Activated CD4-positive, alpha-beta memory T cell treated with anti-CD3 and anti-CD28 coated beads, Interleukin-2, amount 10 ng/mL, durations not matched to agents 7 days and 5 days (primary cell): ENCODE measurements at regions not wholly inside any gene's neighbourhood (a gene's known extent, or its start where the extent isn't known, plus 50 kb on each side); places are given as distances from the start of the nearest gene placed in this dataset.
"Not testable (repeated sequence)": the region's sequence is repeated elsewhere in the genome, so short reads cannot be mapped to it uniquely, and the experiment has no call there.

Experiments
- CTCF ChIA-PET: fragments of 350-600 bp; sonication (Branson Sonifier 250); formaldehyde crosslinking; loops from one replicate; lab custom pipeline; 2021; ENCODE audit warnings: antibody characterized with exemption, inconsistent platforms; lab: Charles Lee
- POLR2A ChIA-PET: fragments of 350-600 bp; sonication (Branson Sonifier 250); formaldehyde crosslinking; loops from one replicate; lab custom pipeline; 2021; ENCODE audit warnings: antibody characterized with exemption; lab: Charles Lee
- DNase-seq: peaks from one replicate; pipeline ENCODE4 v3.0.0-alpha.2; 2020
- H3K27ac Mint-ChIP-seq: one replicate; pipeline ENCODE4 v1.8.0; 2021; ENCODE audit warnings: mild to moderate bottlenecking, mixed read lengths
- H3K27me3 Mint-ChIP-seq: one replicate; pipeline ENCODE4 v1.8.0; 2021; ENCODE audit warnings: mixed read lengths
- H3K36me3 Mint-ChIP-seq: one replicate; pipeline ENCODE4 v1.8.0; 2021; ENCODE audit warnings: low read depth, mixed read lengths
- H3K4me1 Mint-ChIP-seq: one replicate; pipeline ENCODE4 v1.8.0; 2021; ENCODE audit warnings: mixed read lengths
- H3K4me3 Mint-ChIP-seq: one replicate; pipeline ENCODE4 v1.8.0; 2021; ENCODE audit warnings: mild to moderate bottlenecking, mixed read lengths
- H3K9me3 Mint-ChIP-seq: one replicate; pipeline ENCODE4 v1.8.0; 2021; ENCODE audit warnings: mixed read lengths

DNA sequence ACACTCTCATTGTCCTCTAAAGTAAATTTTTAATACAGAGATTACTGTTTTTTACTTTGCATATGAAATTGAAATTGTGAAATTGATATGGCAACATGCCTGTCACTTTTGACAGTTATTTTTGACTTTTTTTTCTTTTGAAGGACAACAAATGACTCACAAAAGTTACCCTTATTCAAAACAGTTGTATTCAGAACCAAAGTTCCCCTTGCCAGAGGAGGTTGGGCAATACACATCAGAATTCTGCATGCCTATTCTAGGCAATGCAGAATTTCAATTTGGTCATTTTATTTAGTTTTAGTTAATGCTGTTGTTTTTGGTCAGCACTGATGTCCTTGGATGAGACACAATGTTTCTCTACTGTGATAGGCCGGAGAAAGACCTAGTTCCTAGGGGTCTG, 299.1 kb upstream of the PRR16 start:
- POLR2A ChIA-PET: no interaction called here
- Mint-ChIP-seq H3K27me3 (no peaks in the 10 kb centered on the region), H3K4me3 (no peak overlapping the region), H3K4me1 (no peaks in the 10 kb centered on the region), H3K27ac (no peak overlapping the region), H3K36me3 (no peaks in the 10 kb centered on the region), H3K9me3 (no peaks in the 10 kb centered on the region)
- CTCF ChIA-PET: no interaction called here
- DNase-seq: no peak

DNA sequence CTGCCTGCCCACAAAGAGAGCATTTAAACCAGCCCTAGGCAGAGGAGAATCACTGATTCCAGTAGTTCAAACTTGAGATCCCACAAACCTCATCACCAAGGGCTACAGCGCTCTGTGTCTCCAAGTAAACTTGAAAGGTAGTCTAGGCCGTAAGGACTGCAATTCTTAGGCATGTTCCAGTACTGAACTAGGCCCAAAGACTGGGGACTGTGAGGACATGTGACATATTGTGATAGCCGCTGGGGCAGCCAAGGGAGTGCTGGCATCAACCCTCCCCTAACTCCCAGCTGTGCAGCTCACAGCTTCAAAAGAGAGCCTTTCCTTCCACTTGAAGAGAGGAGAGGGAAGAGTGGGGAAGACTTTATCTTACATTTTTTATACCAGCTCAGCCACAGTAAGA, 291.0 kb upstream of the PRR16 start:
- POLR2A ChIA-PET: no interaction called here
- H3K9me3 Mint-ChIP-seq: no peaks in the 10 kb centered on the region
- no peaks in the 10 kb centered on the region for H3K27me3 Mint-ChIP-seq
- no peaks in the 10 kb centered on the region for H3K36me3 Mint-ChIP-seq
- no peak overlapping the region for H3K27ac Mint-ChIP-seq
- no peak for DNase-seq
- no peaks in the 10 kb centered on the region for H3K4me1 Mint-ChIP-seq
- CTCF ChIA-PET: no interaction called here
- H3K4me3 Mint-ChIP-seq: no peak overlapping the region

DNA sequence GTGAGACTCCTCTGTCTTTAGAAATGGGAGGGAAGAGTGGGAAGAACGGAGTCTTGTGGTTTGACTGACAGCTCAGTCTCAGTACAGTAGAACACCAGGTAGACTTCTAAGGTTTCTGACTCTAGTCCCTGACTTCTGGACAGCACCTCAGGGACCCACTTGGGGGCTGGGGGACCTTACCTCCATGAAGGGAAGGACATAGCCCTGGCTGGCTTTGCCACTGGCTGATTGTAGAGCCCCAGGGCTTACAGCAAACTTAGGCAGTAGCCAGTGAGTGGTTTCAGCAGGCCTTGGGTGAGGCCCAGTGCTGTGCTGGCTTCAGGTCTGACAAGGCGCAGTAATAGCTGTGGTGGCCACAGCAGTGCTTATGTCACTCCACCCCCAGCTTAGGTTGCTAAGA, 290.0 kb upstream of the PRR16 start:
- Mint-ChIP-seq H3K27me3 (no peaks in the 10 kb centered on the region), H3K9me3 (no peaks in the 10 kb centered on the region), H3K4me3 (no peak overlapping the region), H3K27ac (no peak overlapping the region), H3K4me1 (no peaks in the 10 kb centered on the region), H3K36me3 (no peaks in the 10 kb centered on the region)
- POLR2A ChIA-PET: no interaction called here
- CTCF ChIA-PET: no interaction called here
- DNase-seq: no peak

DNA sequence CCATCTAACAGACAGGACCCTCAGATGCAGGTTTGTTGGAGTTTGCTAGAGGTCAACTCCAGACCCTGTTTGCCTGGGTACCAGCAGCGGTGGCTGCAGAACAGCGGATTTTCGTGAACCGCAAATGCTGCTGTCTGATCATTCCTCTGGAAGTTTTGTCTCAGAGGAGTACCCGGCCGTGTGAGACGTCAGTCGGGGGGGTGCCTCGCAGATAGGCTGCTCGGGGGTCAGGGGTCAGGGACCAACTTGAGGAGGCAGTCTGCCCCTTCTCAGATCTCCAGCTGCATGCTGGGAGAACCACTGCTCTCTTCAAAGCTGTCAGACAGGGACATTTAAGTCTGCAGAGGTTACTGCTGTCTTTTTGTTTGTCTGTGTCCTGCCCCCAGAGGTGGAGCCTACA, 282.9 kb upstream of the PRR16 start:
- H3K36me3 Mint-ChIP-seq, H3K27me3 Mint-ChIP-seq, H3K9me3 Mint-ChIP-seq, POLR2A ChIA-PET, H3K4me3 Mint-ChIP-seq, H3K27ac Mint-ChIP-seq, CTCF ChIA-PET, DNase-seq, H3K4me1 Mint-ChIP-seq: not testable (repeated sequence)

DNA sequence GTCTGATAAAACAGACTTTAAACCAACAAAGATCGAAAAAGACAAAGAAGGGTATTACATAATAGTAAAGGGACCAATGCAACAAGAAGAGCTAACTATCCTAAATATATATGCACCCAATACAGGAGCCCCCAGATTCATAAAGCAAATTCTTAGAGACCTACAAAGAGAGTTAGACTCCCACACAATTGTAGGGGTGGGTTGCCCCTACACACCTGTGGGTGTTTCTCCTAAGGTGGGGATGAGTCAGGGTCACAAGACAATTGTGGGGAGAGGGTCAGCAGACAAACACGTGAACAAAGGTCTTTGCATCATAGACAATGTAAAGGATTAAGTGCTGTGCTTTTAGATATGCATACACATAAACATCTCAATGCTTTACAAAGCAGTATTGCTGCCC, 269.4 kb upstream of the PRR16 start:
- POLR2A ChIA-PET, DNase-seq, H3K9me3 Mint-ChIP-seq, H3K27ac Mint-ChIP-seq, H3K27me3 Mint-ChIP-seq, H3K4me3 Mint-ChIP-seq, CTCF ChIA-PET, H3K36me3 Mint-ChIP-seq, H3K4me1 Mint-ChIP-seq: not testable (repeated sequence)

DNA sequence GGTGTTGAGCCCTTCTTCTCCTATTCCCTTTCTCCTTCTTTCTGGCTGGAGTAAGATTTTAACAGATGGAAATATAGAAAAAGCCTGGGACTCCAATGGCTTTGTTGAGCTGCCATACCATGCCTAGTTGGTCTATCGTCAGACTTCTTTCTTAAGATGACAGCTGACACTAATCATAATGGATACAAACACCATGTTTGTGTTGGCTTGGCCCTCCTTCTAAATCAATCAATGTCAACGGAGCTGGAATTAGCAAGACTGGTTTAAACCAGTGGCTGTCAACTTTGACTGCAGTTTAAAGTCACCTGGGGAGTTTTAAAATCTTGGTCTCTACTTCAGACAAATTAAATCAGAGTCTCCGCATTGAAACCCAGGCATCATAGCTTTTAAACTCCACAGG, 264.5 kb upstream of the PRR16 start:
- H3K4me3 Mint-ChIP-seq: no peak overlapping the region
- ChIA-PET POLR2A (no interaction called here), CTCF (no interaction called here)
- H3K36me3 Mint-ChIP-seq: no peaks in the 10 kb centered on the region
- DNase-seq: no peak
- no peaks in the 10 kb centered on the region for H3K27me3 Mint-ChIP-seq
- no peaks in the 10 kb centered on the region for H3K9me3 Mint-ChIP-seq
- H3K27ac Mint-ChIP-seq: no peak overlapping the region
- no peaks in the 10 kb centered on the region for H3K4me1 Mint-ChIP-seq

DNA sequence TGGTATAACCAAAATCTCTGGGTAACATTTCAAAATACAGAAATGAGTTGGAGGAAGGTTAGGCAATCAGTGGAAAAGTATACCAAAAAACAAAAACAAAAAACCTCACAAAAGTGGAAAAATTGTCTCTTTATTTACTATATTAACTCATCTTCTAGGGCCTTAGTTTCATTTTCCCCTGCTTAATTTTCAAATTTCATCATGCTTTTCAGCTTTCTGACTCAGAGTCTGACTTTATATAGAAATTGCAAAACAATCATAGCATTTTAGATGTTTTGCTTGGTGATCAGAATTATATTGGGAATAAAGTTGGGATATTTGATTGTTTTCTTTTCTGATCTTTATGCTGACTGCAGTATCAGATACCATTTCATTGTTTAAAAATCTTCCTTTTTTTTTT, 257.0 kb upstream of the PRR16 start:
- H3K27ac Mint-ChIP-seq: no peak overlapping the region
- POLR2A ChIA-PET: no interaction called here
- H3K4me1 Mint-ChIP-seq: no peaks in the 10 kb centered on the region
- no peaks in the 10 kb centered on the region for H3K36me3 Mint-ChIP-seq
- no peaks in the 10 kb centered on the region for H3K27me3 Mint-ChIP-seq
- H3K9me3 Mint-ChIP-seq: peaks cover 3% of the 10 kb centered on the region
- no peak overlapping the region for H3K4me3 Mint-ChIP-seq
- no peak for DNase-seq
- CTCF ChIA-PET: no interaction called here

DNA sequence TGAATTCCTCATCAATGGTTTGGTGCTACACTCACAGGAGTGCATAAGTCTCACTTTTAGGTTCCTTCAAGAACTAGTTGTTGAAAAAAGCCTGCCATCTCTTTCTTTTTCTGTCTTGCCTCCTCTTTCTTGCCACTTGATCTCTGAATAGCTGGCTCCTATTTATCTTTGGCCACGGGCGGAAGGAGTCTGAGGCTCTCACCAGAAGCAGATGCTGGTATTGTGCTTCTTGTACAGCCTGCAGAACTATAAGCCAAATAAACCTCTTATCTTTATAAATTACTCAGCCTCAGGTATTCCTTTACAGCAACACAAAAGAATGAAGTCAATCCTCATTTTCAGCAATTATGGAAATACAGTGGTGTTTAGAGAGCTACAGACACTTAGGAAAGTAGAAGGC, 247.1 kb upstream of the PRR16 start:
- Mint-ChIP-seq H3K9me3 (peaks cover 6% of the 10 kb centered on the region), H3K36me3 (no peaks in the 10 kb centered on the region), H3K27ac (no peak overlapping the region), H3K4me1 (no peaks in the 10 kb centered on the region), H3K27me3 (no peaks in the 10 kb centered on the region), H3K4me3 (no peak overlapping the region)
- CTCF ChIA-PET: no interaction called here
- no peak for DNase-seq
- POLR2A ChIA-PET: no interaction called here

DNA sequence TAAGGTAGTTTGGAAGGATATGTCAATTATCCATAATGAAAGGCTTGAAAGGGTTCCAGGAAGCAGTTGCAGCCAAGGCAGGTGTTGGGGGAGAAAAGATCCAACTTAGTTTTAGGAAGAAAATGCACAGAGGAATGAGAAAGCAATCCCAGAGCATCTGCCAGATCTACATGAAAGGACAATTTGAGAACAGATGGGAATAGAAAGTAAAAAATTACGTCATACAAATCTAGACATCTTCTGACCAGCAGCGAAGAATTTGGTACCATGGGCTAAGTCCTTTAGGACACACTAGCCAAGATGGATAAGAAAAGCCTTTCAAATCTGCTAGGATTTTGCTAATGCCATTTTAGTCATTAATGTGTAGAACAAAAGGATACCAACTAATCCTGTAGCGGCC, 244.1 kb upstream of the PRR16 start:
- POLR2A ChIA-PET: no interaction called here
- CTCF ChIA-PET: no interaction called here

DNA sequence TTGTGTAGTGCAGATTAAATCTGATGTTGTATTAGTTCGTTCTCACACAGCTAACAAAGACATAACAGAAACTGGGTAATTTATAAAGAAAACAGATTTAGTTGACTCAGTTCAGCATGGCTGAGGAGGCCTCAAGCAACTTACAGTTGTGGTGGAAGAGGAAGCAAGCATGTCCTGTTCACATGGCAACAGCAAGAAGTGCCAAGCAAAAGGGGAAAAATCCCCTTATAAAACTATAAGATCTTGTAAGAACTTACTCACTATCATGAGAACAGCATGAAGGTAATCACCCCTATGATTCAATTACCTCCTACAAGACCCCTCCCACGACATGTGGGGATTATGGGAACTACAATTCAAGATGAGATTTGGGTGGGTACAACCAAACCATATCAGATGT, 238.6 kb upstream of the PRR16 start:
- ChIA-PET CTCF (no interaction called here), POLR2A (no interaction called here)
- Mint-ChIP-seq H3K27ac (no peak overlapping the region), H3K36me3 (no peaks in the 10 kb centered on the region), H3K9me3 (peaks cover 2% of the 10 kb centered on the region), H3K27me3 (no peaks in the 10 kb centered on the region), H3K4me1 (no peaks in the 10 kb centered on the region), H3K4me3 (no peak overlapping the region)
- no peak for DNase-seq

More for the DNA sequence above, 244.1 kb upstream of the PRR16 start:
- Mint-ChIP-seq H3K4me3 (no peak overlapping the region), H3K9me3 (peaks cover 4% of the 10 kb centered on the region), H3K27ac (no peak overlapping the region), H3K4me1 (no peaks in the 10 kb centered on the region), H3K36me3 (no peaks in the 10 kb centered on the region), H3K27me3 (no peaks in the 10 kb centered on the region)
- DNase-seq: no peak

DNA sequence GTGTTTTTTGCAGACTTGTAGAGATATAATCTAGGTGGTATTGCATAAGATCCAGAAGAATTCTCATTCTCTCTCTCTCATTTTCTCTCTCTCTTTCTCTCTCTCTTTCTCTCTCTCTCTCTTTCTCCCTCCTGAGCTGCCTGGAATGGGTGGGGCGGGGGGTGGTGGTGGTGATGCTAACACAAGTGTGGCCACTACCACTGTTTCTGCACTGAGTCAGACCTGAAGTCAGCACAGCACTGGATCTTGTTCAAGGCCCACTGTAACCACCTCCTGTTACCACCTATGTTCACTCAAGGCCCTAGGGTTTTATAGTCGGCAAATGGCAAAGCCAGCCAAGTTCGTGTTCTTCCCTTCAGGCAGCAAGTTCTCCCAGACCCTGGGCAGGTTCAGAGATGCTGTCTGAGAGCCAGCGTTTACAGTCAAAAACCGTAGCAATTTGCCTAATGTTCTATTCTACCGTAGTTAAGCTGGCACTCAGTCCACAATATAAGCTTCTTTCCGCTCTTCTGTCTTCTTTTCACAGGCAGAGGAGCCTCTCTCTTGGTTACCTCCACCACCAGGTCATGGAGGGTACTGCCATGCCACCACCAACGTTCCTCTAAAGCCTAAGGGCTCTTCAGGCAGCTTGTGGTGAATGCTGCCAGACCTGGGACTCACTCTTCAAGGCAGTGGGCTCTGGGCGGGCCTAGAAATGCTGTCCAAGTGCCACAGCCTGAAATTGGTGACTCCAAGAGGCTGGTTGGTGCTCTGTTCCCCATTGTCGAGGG, 235.7 kb upstream of the PRR16 start:
- H3K36me3 Mint-ChIP-seq: no peaks in the 10 kb centered on the region
- H3K4me3 Mint-ChIP-seq: no peak overlapping the region
- POLR2A ChIA-PET: no interaction called here
- no peaks in the 10 kb centered on the region for H3K27me3 Mint-ChIP-seq
- no peaks in the 10 kb centered on the region for H3K4me1 Mint-ChIP-seq
- CTCF ChIA-PET: no interaction called here
- no peak for DNase-seq
- peaks cover 9% of the 10 kb centered on the region for H3K9me3 Mint-ChIP-seq
- no peak overlapping the region for H3K27ac Mint-ChIP-seq

DNA sequence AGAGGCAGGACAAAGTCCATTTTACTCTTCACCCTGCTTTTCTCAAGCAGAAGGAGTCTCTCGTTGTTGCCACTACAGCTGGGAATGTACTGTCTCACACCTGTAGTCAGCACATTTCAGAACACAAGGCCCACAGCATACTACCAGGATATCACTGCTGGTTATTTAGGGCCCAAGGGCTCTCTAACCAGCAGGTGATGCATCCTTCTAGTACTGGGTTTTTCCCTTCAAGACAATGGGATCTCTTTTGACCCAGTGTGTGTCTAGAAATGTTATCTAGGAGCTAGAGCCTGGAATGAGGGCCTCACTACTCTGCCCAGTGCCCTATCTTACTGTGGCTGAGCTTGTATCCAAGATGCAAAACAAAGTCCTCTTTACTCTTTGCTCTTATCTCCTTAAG, 235.1 kb upstream of the PRR16 start:
- Mint-ChIP-seq H3K36me3 (no peaks in the 10 kb centered on the region), H3K9me3 (peaks cover 9% of the 10 kb centered on the region), H3K4me1 (no peaks in the 10 kb centered on the region), H3K27me3 (no peaks in the 10 kb centered on the region), H3K4me3 (no peak overlapping the region), H3K27ac (no peak overlapping the region)
- ChIA-PET POLR2A (no interaction called here), CTCF (no interaction called here)
- DNase-seq: no peak

DNA sequence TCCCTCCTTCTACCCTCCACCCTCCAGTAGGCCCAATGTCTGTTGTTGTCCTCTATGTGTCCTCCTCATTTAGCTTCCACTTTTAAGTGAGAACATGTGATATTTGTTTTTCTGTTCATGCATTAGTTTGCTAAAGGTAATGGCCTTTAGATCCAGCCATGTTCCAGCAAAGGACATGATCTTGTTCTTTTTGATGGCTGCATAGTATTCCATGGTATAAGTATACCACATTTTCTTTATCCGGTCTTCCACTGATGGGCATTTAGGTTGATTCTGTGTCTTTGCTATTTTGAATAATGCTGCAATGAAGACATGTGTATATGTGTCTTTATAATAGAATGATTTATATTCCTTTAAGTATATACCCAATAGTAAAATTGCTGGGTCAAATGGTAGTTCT, 232.5 kb upstream of the PRR16 start:
- H3K27me3 Mint-ChIP-seq: no peaks in the 10 kb centered on the region
- no peaks in the 10 kb centered on the region for H3K36me3 Mint-ChIP-seq
- H3K4me3 Mint-ChIP-seq: no peak overlapping the region
- POLR2A ChIA-PET: no interaction called here
- no peak for DNase-seq
- CTCF ChIA-PET: no interaction called here
- H3K27ac Mint-ChIP-seq: no peak overlapping the region
- peaks cover 9% of the 10 kb centered on the region for H3K9me3 Mint-ChIP-seq
- H3K4me1 Mint-ChIP-seq: no peaks in the 10 kb centered on the region

DNA sequence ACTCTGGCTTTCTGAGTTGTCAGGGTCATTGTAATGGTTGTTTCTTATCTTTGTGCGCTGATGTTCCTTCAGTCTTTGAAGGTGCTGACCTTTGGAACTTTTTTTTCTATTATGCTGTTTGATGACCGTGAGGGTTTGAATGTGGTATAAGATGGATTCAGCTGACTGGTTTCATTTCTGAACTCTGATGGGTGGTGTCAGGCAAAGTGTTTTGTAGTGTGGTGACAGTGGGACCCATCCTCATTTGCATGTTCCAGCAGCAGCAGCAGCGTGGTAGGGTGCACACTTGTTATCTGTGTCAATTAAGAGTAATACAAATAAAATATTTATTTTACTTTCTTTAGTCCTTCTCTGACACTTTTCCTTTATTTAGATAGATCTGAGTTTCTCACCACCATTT, 227.7 kb upstream of the PRR16 start:
- H3K27me3 Mint-ChIP-seq: no peaks in the 10 kb centered on the region
- H3K4me3 Mint-ChIP-seq: no peak overlapping the region
- no peak overlapping the region for H3K27ac Mint-ChIP-seq
- no peaks in the 10 kb centered on the region for H3K36me3 Mint-ChIP-seq
- H3K4me1 Mint-ChIP-seq: no peaks in the 10 kb centered on the region
- ChIA-PET POLR2A (no interaction called here), CTCF (no interaction called here)
- H3K9me3 Mint-ChIP-seq: peaks cover 6% of the 10 kb centered on the region
- no peak for DNase-seq
